RKO (cell line): ENCODE measurements at regions not wholly inside any gene's neighbourhood (a gene's known extent, or its start where the extent isn't known, plus 50 kb on each side); places are given as distances from the start of the nearest gene placed in this dataset.
"Not testable (repeated sequence)": the region's sequence is repeated elsewhere in the genome, so short reads cannot be mapped to it uniquely, and the experiment has no call there.

Experiments used
- DNase-seq: peaks from one replicate; pipeline ENCODE4 v3.0.0-alpha.2; 2016; ENCODE audit warnings: low spot score

DNA sequence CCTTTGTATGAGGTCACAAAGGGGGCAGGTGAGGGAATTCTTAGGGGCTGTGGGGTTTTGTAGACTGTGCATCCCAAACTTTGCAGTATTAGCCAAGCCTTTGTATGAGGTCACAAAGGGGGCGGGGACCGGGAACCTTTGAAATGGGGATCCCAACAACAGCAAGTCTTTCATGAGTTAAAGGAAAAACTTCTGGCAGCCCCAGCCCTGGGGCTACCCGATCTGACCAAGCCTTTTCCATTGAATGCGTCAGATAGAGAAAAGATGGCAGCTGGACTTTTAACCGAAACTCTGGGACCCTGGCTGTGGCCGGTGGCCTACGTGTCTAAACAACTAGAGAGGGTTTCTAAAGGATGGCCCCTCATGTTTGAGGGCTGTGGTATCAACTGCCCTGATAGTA is 79.0 kb upstream of the RUBCNL start:
- DNase-seq = not testable (repeated sequence)

- no peak for DNase-seq
These were observed 76.7 kb upstream of the RUBCNL start for GRCh38 chr13:46463719-46464118.

GRCh38 chr13:46460223-46460622 is 73.2 kb upstream of the RUBCNL start:
- DNase-seq = not testable (repeated sequence)

GRCh38 chr13:46457255-46457654 is 70.2 kb upstream of the RUBCNL start:
- DNase-seq = not testable (repeated sequence)

GRCh38 chr13:46455924-46456323 is 68.9 kb upstream of the RUBCNL start:
- not testable (repeated sequence) for DNase-seq

GRCh38 chr13:46451145-46451544 is 64.1 kb upstream of the RUBCNL start:
- DNase-seq = not testable (repeated sequence)

GRCh38 chr13:46449949-46450348 is 62.9 kb upstream of the RUBCNL start:
- DNase-seq = not testable (repeated sequence)

GRCh38 chr13:46448148-46448547 is 61.1 kb upstream of the RUBCNL start:
- DNase-seq = not testable (repeated sequence)

DNA sequence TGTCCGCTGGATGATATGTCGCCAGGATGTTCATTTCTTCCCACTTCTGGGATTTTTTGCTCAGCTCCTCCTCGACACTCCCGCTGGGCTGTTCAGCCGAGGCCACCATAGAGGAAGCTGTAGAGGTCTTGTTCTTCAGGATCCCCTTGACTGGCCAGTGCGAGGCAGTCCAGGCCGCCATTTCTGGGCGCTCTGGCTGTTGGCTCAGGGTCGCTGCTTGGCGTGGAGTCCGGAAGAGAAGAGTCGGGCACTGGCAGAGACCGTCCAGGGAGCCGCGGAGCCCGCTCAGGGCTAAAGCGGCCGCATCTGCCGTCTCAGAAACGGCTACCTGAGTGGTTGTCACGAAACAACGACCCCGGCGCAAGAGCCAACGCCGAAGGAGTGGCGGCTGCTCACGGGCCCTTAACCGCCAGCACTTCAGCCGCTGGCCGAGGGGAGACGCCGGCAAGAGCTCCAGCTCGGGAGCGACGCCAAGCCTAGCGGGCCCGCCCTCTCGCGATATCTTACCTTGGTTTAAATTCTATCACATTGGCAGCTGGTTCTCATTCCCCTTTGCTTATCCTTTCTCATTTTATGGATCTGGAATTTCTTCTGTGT is 50.9 kb upstream of the RUBCNL start:
- DNase-seq = not testable (repeated sequence)
